ENCODE measurements at regions not wholly inside any gene's neighbourhood (a gene's known extent, or its start where the extent isn't known, plus 50 kb on each side); places are given as distances from the start of the nearest gene placed in this dataset.

DNA sequence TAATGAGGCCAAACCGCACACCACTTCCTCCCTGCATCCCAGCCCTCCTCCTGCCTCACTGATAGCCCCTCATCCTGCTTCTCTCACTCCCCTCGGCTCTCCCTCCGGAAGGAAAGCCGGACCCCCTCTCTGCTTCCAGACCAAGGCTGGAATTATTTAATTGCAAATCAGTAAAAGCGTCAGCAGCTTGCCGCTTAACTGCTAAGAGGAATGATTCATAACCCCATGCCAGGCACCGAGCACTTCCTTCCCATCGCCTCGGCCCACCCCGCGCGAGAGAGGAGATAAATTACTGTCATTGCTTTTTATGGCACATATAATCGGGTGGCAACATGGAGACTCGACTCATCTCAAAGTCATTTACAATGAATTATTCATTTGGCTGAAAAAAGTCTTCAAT is 77.3 kb downstream of the UBIAD1 start:
- TF ChIP-seq SMC3 (IDR thresholded peaks at IDR 0.05; ENCODE audit: low read depth, low read length): no peak
- TF ChIP-seq EZH2phosphoT487 (IDR thresholded peaks at IDR 0.05; ENCODE audit: borderline replicate concordance, low read depth): no peak
- TF ChIP-seq, protein P1, sequence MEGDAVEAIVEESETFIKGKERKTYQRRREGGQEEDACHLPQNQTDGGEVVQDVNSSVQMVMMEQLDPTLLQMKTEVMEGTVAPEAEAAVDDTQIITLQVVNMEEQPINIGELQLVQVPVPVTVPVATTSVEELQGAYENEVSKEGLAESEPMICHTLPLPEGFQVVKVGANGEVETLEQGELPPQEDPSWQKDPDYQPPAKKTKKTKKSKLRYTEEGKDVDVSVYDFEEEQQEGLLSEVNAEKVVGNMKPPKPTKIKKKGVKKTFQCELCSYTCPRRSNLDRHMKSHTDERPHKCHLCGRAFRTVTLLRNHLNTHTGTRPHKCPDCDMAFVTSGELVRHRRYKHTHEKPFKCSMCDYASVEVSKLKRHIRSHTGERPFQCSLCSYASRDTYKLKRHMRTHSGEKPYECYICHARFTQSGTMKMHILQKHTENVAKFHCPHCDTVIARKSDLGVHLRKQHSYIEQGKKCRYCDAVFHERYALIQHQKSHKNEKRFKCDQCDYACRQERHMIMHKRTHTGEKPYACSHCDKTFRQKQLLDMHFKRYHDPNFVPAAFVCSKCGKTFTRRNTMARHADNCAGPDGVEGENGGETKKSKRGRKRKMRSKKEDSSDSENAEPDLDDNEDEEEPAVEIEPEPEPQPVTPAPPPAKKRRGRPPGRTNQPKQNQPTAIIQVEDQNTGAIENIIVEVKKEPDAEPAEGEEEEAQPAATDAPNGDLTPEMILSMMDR (IDR thresholded peaks at IDR 0.05): no peak
- no peak for TF ChIP-seq JUND (IDR thresholded peaks at IDR 0.05)
- TF ChIP-seq, protein P2, sequence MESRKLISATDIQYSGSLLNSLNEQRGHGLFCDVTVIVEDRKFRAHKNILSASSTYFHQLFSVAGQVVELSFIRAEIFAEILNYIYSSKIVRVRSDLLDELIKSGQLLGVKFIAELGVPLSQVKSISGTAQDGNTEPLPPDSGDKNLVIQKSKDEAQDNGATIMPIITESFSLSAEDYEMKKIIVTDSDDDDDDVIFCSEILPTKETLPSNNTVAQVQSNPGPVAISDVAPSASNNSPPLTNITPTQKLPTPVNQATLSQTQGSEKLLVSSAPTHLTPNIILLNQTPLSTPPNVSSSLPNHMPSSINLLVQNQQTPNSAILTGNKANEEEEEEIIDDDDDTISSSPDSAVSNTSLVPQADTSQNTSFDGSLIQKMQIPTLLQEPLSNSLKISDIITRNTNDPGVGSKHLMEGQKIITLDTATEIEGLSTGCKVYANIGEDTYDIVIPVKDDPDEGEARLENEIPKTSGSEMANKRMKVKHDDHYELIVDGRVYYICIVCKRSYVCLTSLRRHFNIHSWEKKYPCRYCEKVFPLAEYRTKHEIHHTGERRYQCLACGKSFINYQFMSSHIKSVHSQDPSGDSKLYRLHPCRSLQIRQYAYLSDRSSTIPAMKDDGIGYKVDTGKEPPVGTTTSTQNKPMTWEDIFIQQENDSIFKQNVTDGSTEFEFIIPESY (IDR thresholded peaks at IDR 0.05; ENCODE audit: borderline replicate concordance, low read depth): no peak
- TF ChIP-seq, protein P3, sequence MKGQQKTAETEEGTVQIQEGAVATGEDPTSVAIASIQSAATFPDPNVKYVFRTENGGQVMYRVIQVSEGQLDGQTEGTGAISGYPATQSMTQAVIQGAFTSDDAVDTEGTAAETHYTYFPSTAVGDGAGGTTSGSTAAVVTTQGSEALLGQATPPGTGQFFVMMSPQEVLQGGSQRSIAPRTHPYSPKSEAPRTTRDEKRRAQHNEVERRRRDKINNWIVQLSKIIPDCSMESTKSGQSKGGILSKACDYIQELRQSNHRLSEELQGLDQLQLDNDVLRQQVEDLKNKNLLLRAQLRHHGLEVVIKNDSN (IDR thresholded peaks at IDR 0.05; ENCODE audit: borderline replicate concordance, low read depth): no peak
- TF ChIP-seq NRF1 (IDR thresholded peaks at IDR 0.05; ENCODE audit: low read depth, low read length): no peak
- TF ChIP-seq YY1 (IDR thresholded peaks at IDR 0.05; ENCODE audit: low read depth): no peak
- TF ChIP-seq FOSL2 (IDR thresholded peaks at IDR 0.05; ENCODE audit: borderline replicate concordance, low read depth): no peak
- TF ChIP-seq TAF1 (IDR thresholded peaks at IDR 0.05; ENCODE audit: borderline replicate concordance, low read depth, low read length): no peak
